Posterior vena cava (tissue), 2 donors: ENCODE measurements at regions not wholly inside any gene's neighbourhood (a gene's known extent, or its start where the extent isn't known, plus 50 kb on each side); places are given as distances from the start of the nearest gene placed in this dataset.
"Not testable (repeated sequence)": the region's sequence is repeated elsewhere in the genome, so short reads cannot be mapped to it uniquely, and the experiment has no call there.

Experiments used
- DNase-seq: peaks from one replicate; pipeline ENCODE4 v3.0.0-alpha.2; 2020; ENCODE audit warnings: low spot score
- intact Hi-C, 2 donors: fragments of 100-400 bp; cut with DNase I; formaldehyde crosslinking; loops; one replicate each; pipeline versions ENCODE4 v1.14.1 to v1.14.2; 2022 to 2023
- donor health status: DM: yes; HTN: yes; CAD: no.
- donor health status: DM: yes; HTN: yes; CAD: no.

GRCh38 chr22:10526079-10526478, 5001.9 kb upstream of the OR11H1 start:
- DNase-seq: peak; percentile 2
- intact Hi-C loops: not testable (repeated sequence)

GRCh38 chr22:10531141-10531540, 4996.9 kb upstream of the OR11H1 start:
- intact Hi-C loops: not testable (repeated sequence)

GRCh38 chr22:10572531-10572930, 4955.5 kb upstream of the OR11H1 start:
- intact Hi-C loops: not testable (repeated sequence)
- peak; percentile 23 for DNase-seq

More at GRCh38 chr22:10531141-10531540, 4996.9 kb upstream of the OR11H1 start:
- not testable (repeated sequence) for DNase-seq

GRCh38 chr22:10601071-10601470, 4926.9 kb upstream of the OR11H1 start:
- DNase-seq, intact Hi-C loops: not testable (repeated sequence)

GRCh38 chr22:10631961-10632360, 4896.0 kb upstream of the OR11H1 start:
- DNase-seq: peak; percentile 50
- intact Hi-C loops: not testable (repeated sequence)

- intact Hi-C loops: not testable (repeated sequence)
- peak; percentile 66 for DNase-seq
Measured at GRCh38 chr22:10635341-10635740, 4892.7 kb upstream of the OR11H1 start.

GRCh38 chr22:10662818-10663217, 4865.2 kb upstream of the OR11H1 start:
- intact Hi-C loops, DNase-seq: not testable (repeated sequence)

- intact Hi-C loops, DNase-seq: not testable (repeated sequence)
Measured at GRCh38 chr22:10673065-10673464, 4854.9 kb upstream of the OR11H1 start.

- DNase-seq, intact Hi-C loops: not testable (repeated sequence)
Measured at GRCh38 chr22:10678720-10679119, 4849.3 kb upstream of the OR11H1 start.

- not testable (repeated sequence) for DNase-seq
Measured at GRCh38 chr22:10685436-10685835, 4842.6 kb upstream of the OR11H1 start.

GRCh38 chr22:10687256-10687655, 4840.7 kb upstream of the OR11H1 start:
- intact Hi-C loops: not testable (repeated sequence)
- DNase-seq: peak; percentile 81

More at GRCh38 chr22:10685436-10685835, 4842.6 kb upstream of the OR11H1 start:
- intact Hi-C loops: not testable (repeated sequence)

GRCh38 chr22:10698836-10699235, 4829.2 kb upstream of the OR11H1 start:
- DNase-seq, intact Hi-C loops: not testable (repeated sequence)

- intact Hi-C loops, DNase-seq: not testable (repeated sequence)
Measured at GRCh38 chr22:10699301-10700097, 4828.5 kb upstream of the OR11H1 start.

GRCh38 chr22:10708175-10708574, 4819.8 kb upstream of the OR11H1 start:
- intact Hi-C loops, DNase-seq: not testable (repeated sequence)

- intact Hi-C loops, DNase-seq: not testable (repeated sequence)
Measured at GRCh38 chr22:10710923-10711322, 4817.1 kb upstream of the OR11H1 start.

GRCh38 chr22:10722804-10723203, 4805.2 kb upstream of the OR11H1 start:
- DNase-seq, intact Hi-C loops: not testable (repeated sequence)

- DNase-seq, intact Hi-C loops: not testable (repeated sequence)
Measured at GRCh38 chr22:10723966-10724365, 4804.0 kb upstream of the OR11H1 start.

- intact Hi-C loops: no loop called here
- DNase-seq: no peak
Measured at GRCh38 chr22:10727393-10727792, 4800.6 kb upstream of the OR11H1 start.

- DNase-seq, intact Hi-C loops: not testable (repeated sequence)
Measured at GRCh38 chr22:10729979-10730378, 4798.0 kb upstream of the OR11H1 start.

GRCh38 chr22:10730706-10731105, 4797.3 kb upstream of the OR11H1 start:
- DNase-seq, intact Hi-C loops: not testable (repeated sequence)
